RPMI8226 (cell line): ENCODE measurements at regions not wholly inside any gene's neighbourhood (a gene's known extent, or its start where the extent isn't known, plus 50 kb on each side); places are given as distances from the start of the nearest gene placed in this dataset.
A peak's percentile ranks its signal among the peaks of the same experiment; 100 is the strongest.

Experiments used
- DNase-seq: peaks from one replicate; pipeline ENCODE4 v3.0.0-alpha.2; 2015

DNA sequence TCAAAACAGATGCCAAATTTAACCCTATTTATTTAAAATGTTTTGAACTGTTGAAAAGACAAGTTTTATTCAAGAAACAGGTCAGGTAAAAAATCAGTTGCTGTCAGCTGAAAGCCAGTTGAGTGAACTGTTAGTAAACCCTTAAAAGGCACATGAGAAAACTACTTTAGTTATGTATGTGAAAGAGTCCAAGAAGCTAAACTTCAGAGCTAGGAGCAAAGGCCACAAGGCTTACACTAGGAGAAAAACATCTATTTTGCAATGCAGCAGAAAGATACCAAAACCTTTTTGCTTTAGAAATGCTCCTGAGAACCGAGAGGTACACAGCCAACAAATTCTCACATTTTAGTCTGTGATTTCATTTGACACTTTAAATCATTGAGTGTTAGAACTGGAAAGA lies 375.2 kb downstream of the FSCB start:
- no peak for DNase-seq

DNA sequence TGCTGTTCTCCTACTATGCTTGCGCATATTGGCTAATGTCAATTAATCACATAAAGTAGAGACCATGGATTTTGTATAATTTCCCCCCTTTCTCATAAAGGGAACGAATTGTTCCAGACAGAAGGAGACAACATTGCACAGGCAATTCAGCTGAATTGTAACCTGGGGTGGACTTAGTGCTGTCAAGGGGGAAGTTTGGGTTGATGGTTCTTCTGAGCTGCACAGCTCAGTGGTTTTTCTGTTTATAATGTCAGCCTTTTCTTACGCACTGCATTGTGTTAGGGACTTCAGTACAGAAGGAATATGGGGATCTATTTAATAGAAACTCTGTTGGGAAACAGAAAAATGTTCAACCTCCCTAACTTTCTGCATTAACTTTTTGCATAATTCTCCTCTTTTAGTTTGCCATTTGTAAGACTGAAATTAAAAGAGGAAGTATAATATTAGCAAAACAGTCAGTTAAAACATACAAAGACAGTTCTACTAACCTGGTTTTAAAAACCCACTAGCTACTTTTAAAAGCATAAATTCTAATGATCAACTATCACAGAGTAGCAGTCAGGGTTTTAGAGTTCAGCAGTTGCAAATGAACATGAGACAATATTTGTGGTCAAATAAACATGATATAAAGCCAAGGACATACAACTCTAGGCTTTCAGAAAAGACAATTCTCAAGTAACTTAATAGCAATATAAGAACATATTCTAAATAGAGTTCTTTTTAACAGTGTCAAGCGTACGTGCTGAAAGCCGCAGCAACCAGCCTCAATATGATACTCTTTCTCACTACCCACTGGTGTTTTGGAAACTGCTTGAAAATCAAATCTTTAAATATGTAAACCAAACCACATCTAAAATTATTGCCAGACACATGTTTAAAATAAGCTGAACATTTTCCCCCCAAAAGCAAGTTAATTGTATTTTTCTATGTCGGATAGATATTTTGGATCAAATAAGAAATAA lies 393.0 kb downstream of the FSCB start:
- no peak for DNase-seq

DNA sequence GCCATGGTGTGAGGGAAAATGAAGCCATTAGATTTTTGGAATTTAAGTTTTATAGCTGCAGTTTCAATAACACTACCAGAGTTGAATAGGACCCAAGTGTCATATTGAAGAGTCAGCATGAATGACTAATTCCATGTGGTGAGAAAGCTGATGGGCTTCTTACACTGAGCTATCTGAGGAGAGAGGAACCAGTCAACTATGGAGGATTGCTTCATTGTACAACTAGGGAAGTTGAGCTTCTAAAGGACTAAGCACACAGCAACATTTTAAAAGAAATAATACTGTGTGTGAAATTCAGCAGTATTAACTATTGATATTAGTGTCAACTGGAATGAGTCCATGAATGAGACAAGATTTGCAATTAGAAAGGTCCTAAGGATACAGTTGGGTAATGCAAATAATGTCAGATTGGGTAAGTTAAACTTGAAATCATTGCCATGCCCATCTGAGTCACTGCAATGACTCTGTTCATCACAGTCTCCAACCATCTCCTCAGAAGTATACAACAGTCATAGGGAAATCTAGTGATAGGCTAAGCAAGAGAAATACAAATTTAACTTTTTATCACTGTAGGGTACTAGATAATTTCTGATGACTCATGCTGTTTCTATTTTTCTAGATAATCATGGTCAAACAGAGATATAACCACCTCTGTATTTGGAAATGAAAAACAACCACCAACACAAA lies 394.2 kb downstream of the FSCB start:
- DNase-seq, result no peak

DNA sequence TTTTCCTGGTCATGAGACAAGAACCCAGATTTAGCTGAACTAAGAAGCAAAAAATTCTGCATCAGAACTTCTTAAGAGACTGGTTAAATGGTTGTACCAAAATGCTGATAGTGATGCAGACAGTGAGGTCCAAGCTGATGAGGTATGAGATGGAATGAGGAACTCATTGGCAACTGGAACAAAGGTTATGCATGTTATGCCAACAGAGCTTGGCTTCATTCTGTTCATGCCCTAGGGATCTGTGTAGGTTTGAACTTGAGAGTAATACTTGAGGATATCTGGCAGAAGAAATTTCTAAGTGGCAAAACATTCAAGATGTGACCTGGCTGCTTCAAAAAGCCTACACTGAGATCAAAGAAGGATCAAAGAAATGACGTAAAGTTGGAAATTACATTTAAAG lies 398.0 kb downstream of the FSCB start:
- no peak for DNase-seq

DNA sequence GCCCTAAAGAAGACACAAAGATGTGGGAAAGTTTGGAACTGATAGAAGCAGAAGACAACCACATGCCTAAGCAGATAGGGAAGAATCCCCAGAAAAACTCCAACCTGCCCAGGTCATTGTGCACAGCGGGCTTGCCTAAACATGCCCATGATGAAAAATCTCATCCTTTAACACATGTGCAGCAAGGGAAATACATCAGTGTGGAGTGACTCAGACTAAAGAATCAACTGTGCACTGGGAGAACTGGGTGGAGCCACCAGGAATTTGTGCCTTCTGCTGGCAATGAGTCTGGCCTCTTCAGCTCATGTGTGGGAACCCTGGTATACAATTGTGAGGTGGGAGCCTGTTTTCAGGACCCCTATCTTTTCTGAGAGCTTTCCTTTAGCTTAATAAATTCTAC lies 398.5 kb downstream of the FSCB start:
- DNase-seq, result no peak

DNA sequence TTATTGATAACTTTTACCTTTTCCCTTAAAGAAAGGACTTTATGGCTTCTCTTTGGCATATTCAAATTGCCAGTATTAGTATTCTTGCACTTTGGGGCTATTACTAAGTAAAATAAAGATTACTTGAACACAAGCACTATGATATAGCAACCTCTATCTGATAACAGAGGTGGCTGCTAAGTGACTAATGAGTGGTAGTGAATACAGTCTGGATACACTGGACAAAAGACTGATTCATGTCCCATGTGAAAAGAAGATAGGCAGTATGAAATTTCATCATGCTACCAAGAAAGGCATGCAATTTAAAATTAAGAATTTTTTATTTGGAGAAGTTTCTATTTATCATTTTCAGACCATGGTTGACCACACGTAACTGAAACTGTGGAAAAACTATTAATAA lies 399.9 kb downstream of the FSCB start:
- DNase-seq, result no peak

DNA sequence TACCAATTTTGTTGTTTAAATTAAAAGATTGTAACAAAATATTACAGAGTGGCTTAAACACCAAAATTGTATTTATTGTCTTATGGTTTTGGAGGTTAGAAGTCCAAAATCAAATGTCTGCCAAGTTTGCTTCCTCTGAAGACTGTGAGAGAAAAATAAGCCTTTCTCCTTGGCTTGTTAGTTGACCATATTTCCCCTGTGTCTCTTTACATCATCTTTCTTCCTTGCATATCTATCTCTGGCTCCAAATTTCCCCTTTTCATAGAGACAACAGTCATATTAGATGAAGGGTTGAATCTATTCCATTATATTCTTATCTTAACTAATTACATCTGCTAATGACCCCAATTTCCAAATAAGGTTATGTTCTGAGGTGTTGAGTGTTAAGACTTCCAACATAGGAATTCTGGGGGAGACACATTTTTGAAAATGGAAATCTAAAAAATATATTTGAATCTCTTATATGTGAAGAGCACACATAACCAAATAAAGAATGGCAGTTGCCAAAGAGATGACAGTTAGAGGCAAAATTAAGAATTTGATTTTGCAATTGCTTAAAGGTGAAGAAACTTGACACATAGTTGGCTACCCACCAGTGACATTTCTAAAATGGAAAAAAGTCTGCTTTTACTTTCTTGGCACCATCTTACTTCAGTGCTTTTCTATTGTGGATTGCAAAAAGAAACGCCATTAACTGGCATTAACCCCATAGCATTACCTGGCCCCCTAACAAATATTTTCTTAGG lies 407.2 kb downstream of the FSCB start:
- no peak for DNase-seq

DNA sequence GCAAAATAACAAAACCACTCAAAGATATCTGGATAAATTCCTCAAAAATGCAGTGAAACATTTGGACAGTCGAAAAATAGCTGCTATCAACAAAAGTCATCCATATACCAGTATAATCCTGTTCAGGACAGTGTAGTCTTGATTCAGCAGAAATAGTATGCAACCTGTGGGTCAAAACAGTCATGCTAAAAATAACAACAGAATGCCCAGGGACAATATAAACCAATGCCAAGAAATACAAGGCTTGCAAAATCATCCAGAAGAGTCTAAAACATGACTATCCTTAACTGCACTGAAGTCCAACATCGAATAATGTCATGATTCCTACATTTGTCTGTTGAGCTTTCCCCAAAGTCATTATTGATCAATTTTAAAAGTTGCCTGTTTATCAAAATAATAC lies 425.9 kb downstream of the FSCB start:
- no peak for DNase-seq

DNA sequence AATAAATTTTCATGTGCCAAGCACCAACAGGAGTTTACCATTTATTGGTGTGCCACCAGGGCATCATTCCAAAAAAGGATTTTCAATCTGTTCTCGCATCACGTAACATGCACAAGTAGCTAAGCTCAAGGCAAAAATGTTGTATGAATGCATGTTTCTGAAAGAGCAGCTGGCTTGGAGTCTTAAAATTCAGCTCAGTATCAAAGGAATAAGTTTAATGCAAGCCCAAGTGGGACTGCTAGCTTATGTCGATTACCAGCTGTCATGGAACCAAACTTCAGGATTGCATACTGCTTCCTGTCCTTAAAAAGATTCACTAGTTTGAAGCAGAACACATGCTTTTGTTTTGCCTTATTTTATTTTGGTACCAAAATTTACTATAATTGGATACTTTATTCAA lies 437.0 kb downstream of the FSCB start:
- DNase-seq, result no peak

DNA sequence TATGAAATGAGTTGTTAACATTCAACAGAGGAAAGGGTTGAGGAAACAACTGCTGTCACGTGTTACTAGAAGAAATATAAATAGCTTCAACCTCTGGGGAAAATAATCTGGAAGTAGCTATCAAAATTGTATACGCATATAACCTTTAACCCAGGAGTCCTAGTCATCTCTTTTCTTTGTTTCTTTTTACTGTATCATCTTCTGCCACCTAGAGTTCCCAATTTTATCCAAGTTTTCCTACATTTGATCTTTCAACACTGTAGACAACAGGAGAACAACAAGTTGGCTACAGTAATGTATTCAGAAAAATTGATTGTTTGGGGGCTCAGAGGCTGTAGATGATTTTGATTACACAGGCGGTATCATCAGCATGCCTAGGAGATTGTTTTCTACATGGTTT lies 453.7 kb downstream of the FSCB start:
- no peak for DNase-seq

DNA sequence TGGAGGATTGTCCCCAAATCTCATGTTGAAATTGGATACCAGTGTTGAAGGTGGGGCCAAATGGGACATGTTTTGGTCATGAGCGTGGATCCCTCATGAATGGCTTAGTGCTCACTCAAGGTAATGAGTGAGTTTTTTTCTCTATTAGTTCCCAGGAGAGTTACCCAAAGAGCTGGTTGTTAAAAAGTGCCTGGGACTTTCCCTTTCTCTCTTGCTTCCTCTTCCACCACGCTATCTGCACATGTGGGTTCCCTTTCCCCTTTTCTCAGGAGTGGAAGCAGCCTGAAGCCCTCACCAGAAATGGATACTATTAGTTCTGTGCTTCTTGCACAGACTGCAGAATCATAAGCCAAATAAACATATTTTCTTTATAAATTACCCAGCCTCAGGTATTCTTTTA lies 465.4 kb downstream of the FSCB start:
- DNase-seq, result no peak

DNA sequence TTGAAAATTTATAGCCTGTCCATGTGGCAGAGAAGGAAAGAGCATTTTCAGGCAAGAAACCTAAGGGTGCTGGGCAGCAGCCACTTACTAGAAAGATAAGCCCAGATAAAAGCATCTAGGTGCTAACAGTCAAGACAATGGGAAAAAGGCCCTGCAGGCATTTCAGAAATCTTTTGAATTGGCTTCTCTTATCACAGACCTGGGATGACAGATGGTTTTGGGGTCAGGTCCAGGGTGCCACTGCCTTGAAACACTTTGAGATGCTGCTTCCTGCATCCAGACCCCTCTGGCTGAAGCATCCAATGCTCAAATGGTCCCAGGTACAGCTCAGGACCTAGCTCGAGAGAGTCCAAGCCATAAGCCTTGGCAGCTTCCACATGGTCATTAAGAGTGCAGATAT lies 466.5 kb downstream of the FSCB start:
- DNase-seq, result no peak

DNA sequence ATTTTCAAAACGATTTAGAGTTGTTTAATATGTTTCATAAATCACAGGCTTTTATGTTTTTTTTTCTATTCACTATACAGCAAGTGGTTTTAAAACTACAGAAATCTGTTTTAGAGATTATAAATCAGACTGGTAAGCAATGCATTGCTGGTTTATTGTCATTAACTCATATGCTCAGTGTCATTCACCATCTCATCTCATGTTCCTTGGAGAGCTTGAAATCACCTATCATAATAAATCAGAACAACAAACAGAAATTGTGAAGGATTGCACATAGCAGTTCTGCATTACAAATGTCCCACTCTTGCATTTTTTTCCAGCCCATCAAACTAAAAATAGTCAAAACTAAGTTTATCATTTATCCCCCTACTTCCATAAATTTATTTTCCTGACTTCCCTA lies 470.8 kb downstream of the FSCB start:
- DNase-seq, result no peak

DNA sequence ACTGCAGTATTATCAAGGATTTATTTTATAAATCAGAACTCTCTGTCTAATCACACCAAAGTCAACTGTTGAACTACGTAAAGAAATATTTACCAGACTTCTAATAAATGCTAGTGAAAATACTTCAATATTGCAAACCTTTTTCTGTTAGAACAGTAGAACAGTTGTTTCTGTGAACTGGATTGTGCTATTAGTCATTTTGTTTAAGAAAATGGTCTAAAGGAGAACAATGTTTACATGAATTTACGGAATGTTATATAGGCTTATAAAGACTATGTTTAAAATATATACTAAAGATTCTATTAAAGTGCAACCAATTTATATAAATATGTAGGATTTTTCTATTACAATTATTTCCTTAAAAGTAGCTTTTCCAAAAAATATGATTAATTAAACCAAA lies 471.4 kb downstream of the FSCB start:
- no peak for DNase-seq

DNA sequence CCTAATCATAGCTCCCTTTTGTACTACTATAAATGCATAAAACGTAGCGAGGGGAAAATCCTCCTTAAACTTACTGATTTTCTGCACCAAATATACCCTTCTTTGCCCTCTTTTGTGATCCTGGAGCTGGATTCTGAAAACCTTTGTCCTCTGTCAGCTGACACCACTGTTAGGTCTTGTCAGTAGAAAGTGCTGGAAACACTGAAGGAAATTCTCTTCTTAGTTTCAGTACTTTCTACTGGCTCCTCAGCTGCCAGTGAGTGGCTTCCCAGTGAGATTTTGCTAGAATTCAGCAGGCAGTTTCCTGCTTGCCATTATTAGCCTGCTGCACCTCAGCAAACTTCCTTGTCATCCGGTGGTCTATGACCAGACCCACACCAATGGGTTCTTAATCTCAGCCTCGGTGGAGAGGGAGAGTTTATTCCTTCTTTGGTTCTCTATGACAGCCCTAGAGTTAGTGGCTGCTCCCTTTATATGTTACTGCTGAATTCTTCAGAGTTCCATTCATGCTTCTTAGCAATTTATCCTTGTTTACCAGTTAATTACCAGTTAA lies 476.2 kb downstream of the FSCB start:
- DNase-seq, result peak; percentile 2

DNA sequence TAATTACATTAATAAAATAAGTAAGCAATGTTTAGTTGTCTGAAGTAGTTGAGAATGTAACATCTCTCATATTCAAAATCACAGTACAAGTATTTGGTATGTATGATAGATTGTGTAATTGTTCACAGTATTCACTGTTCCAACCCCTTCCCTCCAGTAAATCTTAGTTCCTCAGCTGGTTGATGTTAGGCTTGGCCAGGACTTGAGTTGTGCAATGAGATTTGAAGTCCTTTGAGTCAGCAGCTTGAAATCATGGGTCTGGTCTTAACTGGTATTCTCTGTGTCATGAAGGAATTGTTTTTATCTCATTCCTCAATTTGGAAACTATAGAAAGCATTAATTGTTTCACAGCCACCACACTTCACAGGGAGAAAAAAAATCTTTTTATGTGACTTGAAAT lies 477.1 kb downstream of the FSCB start:
- no peak for DNase-seq

DNA sequence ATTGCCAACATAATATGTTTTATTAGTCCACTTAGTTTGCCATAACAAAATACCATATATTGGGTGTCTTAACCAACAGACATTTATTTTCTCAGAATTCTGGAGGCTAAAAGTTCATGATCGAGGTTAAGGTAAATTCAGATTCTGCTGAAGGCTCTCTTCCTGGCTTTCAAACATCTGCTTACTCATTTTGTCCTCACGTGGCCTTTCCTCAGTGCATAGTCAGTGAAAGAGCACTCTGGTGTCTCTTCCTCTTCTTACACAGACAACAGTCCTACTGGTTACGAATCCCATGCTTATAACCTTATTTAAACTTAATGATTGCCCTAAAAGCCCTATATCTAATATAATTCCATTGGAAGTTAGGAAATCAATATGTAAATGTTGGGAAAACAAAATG lies 479.7 kb downstream of the FSCB start:
- DNase-seq, result peak; percentile 51

DNA sequence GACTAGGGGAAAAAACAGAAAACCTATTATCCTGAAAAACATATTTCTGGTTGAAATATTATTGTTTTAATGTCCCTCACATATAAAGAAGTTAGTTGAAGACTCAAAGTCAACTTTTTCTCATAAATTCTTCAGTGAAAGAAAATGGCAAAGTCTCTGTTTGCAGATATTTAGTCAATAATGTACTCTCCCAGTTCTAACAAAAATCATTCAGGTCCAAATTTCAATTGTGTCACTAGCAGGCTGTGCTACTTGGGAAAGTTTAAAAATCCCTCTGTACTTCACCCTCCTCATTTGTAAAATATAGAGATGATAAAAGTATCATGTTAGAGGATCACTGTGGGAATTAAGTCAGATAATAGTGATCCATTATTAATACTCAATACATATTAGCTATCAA lies 496.5 kb downstream of the FSCB start:
- no peak for DNase-seq

DNA sequence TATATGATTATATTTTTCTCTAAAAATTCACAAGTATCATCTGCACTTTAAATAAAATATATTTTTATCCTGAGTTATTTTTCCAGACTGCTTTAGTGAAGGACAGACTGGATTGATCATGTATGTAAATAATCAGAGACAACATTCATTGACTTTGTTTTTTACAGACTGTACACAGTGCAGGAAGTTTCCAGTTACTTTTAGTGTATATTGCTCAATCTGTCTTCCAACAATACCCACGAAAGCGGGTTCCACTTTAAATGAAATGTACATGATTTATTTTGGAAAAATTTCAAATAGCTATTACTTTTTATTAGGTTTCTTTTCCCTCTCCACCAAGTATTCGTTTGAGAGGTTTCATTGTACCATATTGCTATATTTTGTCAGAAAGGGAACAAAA lies 497.0 kb downstream of the FSCB start:
- no peak for DNase-seq

DNA sequence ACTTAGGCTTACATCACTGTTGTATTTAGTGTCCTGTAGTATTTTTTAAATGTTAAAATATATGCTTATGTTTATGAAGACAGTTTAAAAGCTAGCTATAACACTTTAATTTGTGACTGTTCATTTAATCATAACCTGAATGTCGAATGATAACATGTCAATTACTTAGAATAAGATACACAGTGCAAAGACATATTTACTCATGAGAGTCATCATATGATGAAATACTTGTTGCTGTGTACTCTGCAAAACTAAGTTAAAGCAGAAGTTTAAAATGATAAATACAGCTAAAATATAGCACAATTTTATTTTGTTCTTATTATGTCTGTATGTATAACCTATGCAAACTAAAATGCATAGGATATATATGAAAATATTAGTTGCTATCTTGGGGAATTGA lies 497.4 kb downstream of the FSCB start:
- DNase-seq, result no peak

DNA sequence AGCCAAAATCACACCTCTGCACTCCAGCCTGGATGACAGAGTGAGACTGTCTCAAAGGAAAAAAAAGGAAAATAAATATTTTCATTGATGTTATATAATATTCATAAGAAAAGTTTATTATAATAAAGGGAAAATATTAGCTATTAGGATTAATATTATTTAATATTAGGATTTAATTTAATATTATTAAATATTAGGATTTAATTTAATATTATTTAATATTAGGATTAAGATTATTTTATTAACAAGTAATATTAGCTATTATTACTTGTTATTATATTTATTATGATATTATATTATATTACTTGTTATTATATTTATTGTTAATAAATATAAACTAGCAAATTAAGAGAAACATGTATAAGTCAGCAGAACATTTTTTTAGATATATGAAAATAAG lies 518.1 kb downstream of the FSCB start:
- no peak for DNase-seq

DNA sequence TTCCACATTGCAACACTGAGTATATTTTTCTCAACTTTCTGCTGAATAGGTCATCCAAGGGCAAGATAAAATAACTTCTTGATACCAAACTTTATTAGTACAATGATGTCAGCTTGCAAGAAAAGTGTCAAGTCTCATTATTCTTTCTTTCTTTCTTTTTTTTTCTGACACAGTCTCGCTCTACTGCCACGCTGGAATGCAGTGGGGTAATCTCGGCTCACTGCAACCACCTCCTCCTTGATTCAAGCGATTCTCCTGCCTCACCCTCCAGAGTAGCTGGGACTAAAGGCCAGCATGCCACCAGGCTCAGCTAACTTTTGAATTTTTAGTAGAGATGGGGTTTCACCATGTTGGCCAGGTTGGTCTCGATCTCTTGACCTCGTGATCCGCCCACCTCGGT lies 523.4 kb downstream of the FSCB start:
- DNase-seq, result no peak

DNA sequence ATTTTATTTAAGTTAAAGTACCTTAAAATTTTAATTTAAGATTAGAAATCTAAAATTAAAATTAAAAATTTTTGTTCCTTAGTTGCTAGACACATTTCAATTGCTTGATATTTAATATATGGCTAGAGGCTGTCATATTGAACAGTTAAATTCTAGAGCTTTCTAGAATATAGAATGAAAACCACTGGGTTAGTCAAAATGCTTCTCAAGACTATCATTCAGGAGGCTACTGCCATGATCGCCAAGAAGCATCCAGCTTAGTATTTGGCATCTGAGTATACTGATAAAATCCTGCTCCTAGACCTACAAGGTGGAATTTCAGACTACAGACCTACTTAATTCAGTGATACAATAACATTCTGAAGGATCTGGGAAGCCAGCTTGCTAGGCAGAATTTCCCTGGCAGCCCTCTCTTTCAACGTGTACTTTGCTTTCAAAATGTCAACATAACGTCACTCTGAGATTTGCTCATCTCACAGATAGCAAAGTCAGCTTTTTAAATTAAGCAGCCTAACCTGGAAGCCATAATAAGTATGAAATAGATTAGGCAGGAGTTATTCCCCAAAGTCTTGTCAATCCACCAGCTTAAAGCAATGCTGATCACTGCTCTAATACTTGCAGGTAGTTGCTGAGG lies 525.8 kb downstream of the FSCB start:
- no peak for DNase-seq
